NCI-H2029 (cell line): ENCODE measurements at regions not wholly inside any gene's neighbourhood (a gene's known extent, or its start where the extent isn't known, plus 50 kb on each side); places are given as distances from the start of the nearest gene placed in this dataset.

Source experiments
- DNase-seq: peaks from one replicate; lab custom pipeline; 2025; lab: John Stamatoyannopoulos, UW

- no peak for DNase-seq
Measured at GRCh38 chr22:48092866-48093265, 1330.4 kb downstream of the TBC1D22A start.

DNA sequence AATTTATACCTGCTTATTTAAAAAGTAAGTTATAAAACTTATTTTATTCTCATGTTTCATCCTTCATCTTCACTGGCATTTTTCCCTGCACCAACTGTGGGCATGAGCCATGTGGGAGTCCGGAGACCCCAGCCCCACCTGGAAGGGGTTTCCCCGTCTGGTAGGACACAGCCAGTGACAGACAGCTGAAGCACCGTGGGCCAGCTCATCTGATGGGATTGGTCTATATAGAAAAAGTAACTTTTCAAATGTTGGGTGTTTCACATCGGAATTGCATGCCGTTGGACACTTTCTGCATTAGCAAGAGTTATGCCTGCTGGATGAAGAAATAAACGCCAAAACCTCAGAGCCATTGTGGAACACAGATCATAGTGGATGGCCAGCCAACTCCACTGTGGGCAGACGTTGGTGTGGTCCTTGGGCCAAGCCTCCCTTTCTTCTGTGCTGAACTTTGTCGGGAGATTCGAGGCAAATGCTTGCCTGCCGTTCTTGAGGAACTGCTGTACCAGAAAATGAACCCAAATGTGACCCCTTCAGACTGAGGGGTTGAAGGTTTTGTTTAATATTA lies 1329.3 kb downstream of the TBC1D22A start:
- DNase-seq: no peak

DNA sequence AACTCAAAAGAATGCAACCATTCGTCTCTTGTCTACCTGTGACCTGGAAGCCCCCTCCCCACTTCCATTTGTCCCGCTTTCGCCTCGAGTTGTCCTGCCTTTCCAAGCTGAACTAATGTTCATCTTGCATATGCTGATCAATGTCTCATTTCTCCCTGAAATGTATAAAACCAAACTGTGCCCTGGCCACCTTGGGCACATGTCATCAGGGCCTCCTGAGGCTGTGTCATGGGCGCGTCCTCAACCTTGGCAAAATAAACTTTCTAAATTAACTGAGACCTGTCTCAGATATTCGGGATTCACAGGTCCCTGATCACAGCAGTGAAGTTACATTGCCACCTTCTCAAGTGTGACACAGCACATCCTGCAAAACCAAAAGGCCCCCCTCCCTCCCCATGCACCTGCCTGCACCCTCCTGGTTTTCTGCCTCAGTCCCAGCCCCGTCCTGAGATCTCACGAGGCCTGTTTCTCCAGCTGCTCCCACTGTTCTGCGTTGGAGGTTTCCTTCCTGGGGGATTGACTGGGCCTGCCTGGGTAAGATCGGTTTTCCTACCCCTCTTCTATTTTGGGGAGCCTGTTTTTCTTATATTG lies 1328.7 kb downstream of the TBC1D22A start:
- DNase-seq: no peak

DNA sequence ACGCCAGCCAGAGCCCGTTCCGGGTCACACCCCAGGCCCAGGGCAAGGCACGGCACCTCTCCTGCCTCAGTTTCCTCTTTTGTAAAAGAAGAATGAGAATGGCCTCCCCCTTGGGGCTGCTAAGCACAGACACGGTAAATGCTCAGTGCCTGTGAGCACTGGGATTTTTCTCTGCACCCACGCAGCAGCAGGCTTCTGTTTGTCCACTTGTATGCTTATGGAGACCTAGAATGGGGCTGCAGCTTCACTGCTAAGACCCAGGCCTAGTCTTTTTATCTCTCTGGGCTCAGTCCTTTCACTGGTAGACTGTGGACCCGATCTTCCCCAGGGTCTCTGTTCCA lies 1327.9 kb downstream of the TBC1D22A start:
- DNase-seq: no peak

- DNase-seq: no peak
Measured at GRCh38 chr22:48089601-48090331, 1327.3 kb downstream of the TBC1D22A start.

- DNase-seq: no peak
Measured at GRCh38 chr22:48088926-48089536, 1326.6 kb downstream of the TBC1D22A start.

- no peak for DNase-seq
Measured at GRCh38 chr22:48088251-48088650, 1325.8 kb downstream of the TBC1D22A start.

DNA sequence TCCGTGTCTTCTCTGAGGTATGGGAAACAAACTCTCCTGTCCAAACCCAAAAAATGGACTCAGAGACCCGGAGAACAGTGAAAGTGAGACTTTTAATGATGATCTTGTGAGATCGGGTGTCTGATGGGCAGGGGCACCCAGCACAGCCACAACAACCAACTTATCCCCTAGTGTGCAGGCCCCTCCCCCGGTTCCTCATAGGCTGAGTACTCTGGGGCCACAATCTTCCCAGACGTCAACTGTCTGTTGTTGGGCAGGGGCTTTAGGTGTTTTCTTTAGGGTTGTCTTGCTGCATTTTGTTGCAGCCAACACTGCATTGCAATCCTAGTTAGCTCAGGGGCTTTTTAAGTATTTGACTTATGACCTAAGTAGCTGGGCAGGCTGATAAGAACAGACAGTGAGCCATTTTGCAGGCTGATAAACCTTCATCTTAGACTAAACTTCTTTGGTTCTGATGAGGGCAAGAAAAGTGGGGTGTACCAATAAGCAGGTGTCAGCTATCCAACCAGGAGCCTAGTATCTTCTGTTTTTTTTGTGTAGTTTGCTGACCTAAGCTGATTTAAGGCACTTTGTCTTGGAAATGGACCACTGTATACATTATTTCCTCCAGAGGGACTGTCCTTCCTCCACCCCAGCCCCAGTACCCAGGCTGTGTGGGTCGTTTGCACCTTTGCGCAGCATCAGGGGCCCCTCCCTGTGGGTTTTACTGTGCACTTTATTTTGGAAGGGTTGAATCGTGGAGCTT lies 1323.6 kb downstream of the TBC1D22A start:
- DNase-seq: no peak

GRCh38 chr22:48084729-48085050 lies 1322.2 kb downstream of the TBC1D22A start:
- DNase-seq: no peak

- peak; percentile 17 for DNase-seq
Measured at GRCh38 chr22:48084041-48084728, 1321.7 kb downstream of the TBC1D22A start.

GRCh38 chr22:48083502-48083901 lies 1321.1 kb downstream of the TBC1D22A start:
- no peak for DNase-seq

- no peak for DNase-seq
Measured at GRCh38 chr22:48082284-48082683, 1319.8 kb downstream of the TBC1D22A start.

DNA sequence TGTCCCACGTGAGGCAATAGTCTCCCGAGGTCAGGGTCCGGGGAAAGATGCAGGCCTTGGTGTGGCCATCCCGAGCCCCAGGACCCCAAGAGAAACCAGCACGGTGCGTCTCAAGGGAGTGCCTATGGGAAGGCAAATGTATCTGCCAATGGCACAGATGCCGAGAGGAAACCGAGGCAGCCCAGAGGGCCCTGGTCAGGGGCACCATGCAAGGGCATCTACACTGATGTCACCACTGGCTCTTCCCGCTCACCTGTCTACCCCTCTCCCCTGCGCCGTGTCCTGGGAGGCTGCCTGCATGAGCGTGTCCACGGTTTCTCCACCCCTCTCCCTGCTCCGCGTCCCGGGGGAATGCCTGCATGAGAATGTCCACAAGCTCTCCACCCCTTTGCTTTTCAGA lies 1318.8 kb downstream of the TBC1D22A start:
- no peak for DNase-seq

- DNase-seq: no peak
Measured at GRCh38 chr22:48080316-48081165, 1318.1 kb downstream of the TBC1D22A start.

DNA sequence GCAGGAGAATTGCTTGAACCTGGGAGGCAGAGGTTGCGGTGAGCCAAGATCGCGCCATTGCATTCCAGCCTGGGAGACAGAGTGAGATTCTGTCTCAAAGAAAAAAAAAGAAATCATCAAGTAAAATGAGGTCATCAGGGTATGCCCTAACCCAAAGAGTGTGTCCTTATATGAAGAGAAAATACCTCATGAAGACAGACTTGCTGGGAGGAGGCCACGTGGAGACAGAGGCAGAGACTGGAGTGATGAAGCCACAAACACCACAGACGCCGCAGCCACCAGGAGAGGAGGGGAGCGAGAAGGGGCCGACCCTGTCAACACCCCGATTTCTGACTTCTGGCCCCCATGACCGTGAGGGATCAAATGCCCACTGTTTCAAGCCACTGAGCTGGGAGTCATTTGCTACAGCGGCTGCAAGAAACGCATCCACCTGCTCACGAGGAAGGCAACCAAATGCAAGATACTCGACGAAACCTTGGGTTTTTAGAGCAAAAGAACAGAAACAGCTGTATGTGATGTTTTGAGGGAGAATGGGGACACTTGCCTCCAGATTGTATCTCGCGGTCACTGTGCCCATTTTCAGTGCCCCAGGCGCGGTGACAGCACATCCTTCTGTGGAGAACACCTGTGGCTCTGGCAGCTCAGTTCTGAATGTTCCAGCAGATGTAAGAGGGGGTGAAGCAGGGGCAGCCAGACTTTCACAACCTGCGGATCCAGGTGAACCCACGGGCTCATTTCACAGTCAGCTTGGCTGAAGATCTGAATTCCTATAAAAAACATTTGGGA lies 1317.2 kb downstream of the TBC1D22A start:
- DNase-seq: no peak

- no peak for DNase-seq
Measured at GRCh38 chr22:48078825-48079224, 1316.4 kb downstream of the TBC1D22A start.

- no peak for DNase-seq
Measured at GRCh38 chr22:48077699-48078098, 1315.2 kb downstream of the TBC1D22A start.

DNA sequence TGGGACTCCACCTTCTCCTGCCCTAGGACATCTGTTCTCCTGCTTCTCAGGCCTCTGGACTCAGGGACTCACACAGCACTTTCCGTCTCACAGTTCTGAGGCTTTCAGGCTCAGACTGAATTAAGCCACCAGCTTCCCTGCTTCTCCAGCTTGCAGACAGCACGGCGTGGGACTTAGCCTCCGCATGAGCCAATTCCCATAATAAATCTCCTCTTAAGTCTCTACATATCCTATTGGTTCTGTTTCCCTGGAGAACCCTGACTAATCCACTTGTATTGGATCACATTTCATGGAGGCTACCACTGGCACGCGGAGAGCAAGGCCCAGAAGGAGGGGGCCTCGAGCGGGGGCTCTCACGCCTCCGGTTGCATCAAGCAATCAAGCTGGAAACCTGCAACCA lies 1313.6 kb downstream of the TBC1D22A start:
- DNase-seq: peak; percentile 41

DNA sequence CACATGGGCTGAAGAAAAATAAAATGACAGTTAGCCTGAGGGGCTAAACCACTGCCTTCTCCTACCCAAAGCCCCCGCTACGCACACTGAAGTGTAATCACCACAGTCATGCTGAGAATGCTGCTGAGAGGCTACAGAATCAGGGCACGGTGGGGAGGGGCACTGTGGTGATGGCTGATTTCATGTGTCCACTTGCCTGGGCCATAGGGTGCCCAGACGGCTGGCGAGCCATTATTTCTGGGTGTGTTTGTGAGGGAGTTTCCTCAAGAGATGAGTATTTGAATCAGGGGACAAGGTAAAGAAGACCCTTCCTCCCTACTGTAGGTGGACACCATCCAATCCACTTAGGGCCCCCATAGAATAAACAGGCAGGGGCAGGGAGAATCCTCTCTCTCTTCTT lies 1313.2 kb downstream of the TBC1D22A start:
- DNase-seq: no peak

- no peak for DNase-seq
Measured at GRCh38 chr22:48072777-48073176, 1310.3 kb downstream of the TBC1D22A start.
